GM19463 (cell line): ENCODE measurements at regions not wholly inside any gene's neighbourhood (a gene's known extent, or its start where the extent isn't known, plus 50 kb on each side); places are given as distances from the start of the nearest gene placed in this dataset.

ENCODE experiments used
- ATAC-seq: cut with Tn5 transposase; IDR thresholded peaks from one replicate; pipeline ENCODE4 v1.9.1; 2021; ENCODE audit warnings: mild to moderate bottlenecking, moderate library complexity; ENCODE audit not compliant: unreplicated experiment

- no peak for ATAC-seq
Observed at GRCh38 chr17:72297326-72298115, 176.7 kb downstream of the SOX9 start.

GRCh38 chr17:72299100-72299499, 178.3 kb downstream of the SOX9 start:
- ATAC-seq = no peak

- no peak for ATAC-seq
Observed at GRCh38 chr17:72299592-72299991, 178.8 kb downstream of the SOX9 start.

GRCh38 chr17:72301887-72302286, 181.1 kb downstream of the SOX9 start:
- ATAC-seq = no peak

GRCh38 chr17:72302735-72303134, 181.9 kb downstream of the SOX9 start:
- no peak for ATAC-seq

DNA sequence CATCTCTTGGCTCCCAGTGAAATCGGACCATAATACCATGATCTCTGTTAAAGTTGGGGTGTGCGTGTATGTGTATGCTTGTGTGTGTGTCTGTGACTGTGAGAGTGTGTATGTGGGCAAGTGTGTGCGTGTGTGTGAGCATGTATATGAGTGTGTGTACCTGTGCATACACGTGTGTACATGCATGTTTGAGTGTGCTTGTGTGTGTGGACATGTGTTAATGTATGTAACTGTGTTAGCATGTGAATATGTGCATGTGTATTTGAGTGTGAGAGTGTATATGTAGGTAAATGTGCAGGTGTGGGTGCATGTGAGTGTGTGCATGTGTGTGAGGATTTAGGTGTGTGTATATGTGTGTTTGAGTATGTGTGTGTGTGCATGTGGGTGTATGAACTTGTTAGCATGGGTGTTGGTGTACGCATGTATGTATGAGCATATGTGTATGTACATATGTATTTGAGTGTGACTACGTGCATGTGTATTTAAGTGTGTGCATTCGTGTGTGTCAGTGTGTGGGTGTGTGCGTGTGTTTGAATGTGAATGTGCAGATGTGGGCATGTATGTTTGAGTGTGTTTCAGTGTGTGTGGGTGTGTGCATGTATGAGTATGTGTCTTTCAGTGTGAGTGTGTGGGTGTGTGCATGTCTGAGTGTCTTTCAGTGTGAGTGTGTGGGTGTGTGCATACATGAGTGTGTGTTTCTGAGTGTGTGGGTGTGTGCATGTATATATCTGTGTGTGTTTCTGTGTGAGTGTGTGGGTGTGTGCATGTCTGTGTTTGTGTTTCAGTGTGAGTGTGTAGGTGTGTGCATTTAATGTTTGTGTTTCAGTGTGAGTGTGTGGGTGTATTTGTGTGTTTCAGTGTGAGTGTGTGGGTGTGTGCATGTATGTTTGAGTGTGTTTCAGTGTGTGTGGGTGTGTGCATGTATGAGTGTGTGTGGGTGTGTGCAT, 183.2 kb downstream of the SOX9 start:
- ATAC-seq = no peak

DNA sequence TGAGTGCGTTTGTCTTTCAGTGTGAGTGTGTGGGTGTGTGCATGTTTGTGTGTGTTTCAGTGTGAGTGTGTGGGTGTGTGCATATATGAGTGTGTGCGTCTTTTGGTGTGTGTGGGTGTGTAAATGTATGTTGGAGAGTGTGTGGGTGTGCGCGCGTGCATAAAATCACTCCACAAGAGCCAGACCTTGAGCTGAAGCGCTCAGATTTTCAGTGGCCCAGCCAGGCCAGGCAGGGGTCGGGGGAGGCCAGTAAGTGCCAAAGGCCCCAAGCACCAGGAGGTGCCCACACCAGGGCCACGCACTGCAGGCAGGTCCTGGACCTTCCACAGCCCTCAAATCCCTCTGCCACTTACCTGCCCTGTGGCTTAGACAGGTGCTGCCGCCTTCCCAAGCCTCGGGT, 184.0 kb downstream of the SOX9 start:
- no peak for ATAC-seq

- no peak for ATAC-seq
Observed at GRCh38 chr17:72305472-72305871, 184.7 kb downstream of the SOX9 start.

DNA sequence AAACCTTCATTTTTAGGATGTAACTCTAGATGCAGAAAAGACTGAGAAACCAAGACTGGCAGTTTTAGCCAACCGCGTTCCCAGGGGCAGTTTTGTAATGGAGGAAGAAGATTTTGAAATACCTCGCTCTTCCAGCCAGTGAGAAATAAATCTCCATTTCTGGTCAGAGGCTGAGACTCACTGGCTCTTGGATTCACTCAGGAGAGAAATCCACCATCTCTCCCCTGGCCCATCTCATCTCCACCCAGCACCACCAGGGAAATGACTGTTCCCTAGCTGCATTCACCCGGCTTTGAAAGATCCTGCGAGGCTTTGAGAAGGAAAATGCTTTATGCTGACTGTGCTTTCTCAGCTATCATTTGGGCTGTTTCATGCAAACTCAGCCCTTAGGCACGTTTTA, 185.2 kb downstream of the SOX9 start:
- ATAC-seq = no peak

- ATAC-seq = no peak
Observed at GRCh38 chr17:72307836-72308235, 187.0 kb downstream of the SOX9 start.

DNA sequence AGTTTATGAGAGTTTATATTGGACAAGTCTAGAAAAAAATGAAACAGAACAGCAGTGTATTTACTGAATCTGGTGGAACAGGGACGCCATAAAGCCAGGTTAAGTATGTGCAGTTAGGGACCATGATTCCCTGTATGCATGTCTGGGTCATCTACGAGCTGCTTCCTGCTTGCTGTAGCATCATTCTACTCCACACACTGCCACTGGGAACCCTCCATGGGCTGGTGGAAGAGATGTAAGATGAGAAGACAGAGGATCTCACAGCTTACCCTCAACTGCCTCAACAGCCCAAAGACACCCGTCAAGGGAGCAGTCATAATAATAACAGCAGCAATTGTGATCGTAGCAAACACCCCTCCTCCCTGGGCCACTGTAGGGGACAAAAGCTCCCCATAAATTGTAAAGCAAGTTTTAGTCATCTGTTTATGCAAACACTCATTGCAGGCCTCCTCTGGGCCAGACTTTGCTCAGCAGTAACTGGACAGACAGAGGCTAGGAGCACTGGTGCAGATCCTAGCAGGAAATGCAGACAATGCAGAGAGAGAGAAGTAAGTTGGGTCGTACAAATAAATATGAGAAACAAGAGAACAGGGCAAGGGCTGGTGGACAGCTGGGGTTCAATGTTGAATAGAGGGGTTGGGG, 188.0 kb downstream of the SOX9 start:
- ATAC-seq = no peak

- ATAC-seq = peak; percentile 39
Observed at GRCh38 chr17:72311004-72311403, 190.2 kb downstream of the SOX9 start.

DNA sequence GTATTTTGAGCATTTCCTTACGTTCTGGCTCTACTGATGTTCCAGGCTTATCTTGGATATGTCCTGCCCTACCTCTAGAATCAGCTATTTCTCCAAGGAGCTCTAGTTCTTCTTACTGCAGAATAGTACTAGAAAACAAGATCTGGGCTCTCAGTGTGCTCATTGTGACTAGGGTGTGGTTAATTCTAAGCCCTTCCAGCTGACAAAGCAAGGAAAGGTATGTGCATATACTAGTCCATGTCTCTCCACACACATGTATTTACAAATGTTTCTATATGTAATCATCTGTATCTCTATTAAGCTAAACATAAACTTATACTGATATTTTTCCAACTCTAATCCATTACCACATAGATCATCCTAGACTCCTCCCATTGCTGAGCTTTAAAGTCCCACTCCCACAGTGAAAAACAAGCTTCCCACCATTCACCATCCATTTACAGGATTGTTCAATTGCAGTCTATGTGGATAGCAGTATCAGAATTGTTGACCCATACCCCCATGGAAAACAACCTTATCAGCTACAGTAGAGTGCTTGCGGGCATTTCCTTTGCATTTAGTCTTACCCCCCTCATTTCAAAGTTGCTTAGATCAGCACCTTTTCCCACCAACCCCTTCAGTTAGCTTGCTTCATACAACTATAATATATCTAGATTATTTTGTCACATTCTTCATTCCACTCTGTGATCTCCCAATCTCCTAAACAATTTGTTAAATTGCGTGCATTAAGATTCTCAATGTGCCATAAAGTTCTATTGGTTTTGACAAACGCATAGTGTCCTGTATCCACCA, 194.5 kb downstream of the SOX9 start:
- no peak for ATAC-seq

GRCh38 chr17:72318131-72318530, 197.3 kb downstream of the SOX9 start:
- no peak for ATAC-seq

- no peak for ATAC-seq
Observed at GRCh38 chr17:72321896-72322295, 201.1 kb downstream of the SOX9 start.

DNA sequence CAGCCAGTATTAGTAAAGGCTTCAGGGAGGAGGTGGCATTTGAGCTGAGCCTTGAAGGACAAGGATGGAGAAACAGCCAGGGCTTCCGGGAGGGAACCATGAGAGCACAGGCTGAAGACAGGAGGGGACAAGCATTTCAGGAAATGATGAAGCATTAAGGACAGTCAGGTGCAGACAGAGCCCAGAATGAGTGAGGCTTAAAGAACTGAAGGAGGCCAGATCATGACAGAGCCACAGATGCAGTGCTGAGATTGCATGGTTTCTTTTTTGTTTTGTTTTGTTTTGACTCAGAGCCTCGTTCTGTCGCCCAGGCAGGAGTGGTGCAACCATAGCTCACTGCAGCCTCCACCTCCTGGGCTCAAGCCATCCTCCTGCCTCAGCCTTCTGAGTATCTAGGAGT, 211.5 kb downstream of the SOX9 start:
- peak; percentile 95 for ATAC-seq

DNA sequence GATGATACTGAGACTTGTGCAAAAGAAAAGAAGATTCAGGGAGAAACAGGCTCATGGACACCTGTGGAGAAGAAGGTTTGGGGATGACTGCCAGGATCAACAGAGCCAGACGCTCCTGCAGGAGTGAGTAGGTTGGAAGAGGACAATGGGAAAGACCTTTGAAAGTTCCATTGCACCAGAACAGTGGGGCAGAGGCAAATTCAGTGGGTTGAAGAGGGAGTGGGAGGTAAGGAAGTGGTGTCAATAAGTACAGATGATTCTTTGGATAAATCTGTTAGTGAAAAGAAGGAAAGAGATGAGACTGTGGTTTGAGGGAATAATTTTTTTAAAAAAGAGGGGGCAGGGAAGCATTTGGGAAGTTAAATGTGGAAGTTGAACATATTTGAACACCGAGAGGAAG, 212.8 kb downstream of the SOX9 start:
- no peak for ATAC-seq

GRCh38 chr17:72334205-72334604, 213.4 kb downstream of the SOX9 start:
- no peak for ATAC-seq

DNA sequence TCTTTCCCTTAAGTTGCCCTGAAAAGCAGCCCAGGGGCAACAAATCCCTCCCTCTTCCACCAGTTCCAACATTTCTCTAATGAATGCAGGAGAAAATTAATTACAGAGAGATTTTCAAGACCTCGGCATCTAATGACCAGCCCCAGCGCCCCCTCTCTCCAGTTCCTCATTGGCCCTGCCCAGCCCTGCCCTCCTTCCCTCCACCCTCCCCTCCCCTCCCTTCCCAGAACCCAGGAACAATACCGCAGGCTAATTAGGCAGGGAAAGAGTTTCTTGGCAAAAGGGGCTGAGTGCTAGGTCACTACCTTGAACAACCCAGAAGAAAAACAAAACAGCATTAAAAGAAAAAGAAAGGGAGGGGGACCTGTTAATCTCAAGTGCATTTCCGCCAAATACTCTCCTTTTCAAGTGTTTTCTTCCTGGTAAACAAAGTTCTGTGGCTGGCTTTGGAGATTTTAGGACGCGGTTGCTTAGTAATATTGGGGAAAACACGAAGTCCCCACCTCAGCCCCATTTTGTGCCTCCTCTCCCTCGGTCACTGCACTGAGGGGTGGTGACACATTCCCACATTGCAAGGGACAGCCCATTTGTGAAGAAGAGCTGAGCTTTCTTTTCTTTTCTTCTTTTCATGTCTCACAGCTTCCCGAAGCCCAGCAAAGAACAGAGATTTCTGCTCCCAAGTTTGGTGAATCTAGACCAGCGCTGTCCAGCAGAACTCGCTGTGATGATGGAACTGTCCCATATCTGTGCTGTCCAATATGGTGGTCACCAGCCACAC, 215.4 kb downstream of the SOX9 start:
- ATAC-seq = no peak

DNA sequence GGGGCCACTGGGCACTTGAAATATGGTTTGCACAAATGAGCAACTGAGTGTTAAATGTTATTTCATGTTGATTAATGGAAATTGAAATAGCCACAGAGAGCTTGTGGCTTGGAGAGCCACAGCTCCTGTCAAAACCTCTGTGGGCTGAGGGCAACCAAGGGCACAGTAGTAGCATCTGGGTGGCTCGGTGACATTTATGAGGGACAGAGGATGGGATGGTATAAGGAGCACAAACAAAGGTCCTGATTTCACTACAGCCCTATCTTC, 215.9 kb downstream of the SOX9 start:
- ATAC-seq = no peak
